GM19035 (cell line): ENCODE measurements at regions not wholly inside any gene's neighbourhood (a gene's known extent, or its start where the extent isn't known, plus 50 kb on each side); places are given as distances from the start of the nearest gene placed in this dataset.
"Not testable (repeated sequence)": the region's sequence is repeated elsewhere in the genome, so short reads cannot be mapped to it uniquely, and the experiment has no call there.

Experiments used
- ATAC-seq: cut with Tn5 transposase; IDR thresholded peaks from one replicate; pipeline ENCODE4 v1.9.1; 2021; ENCODE audit not compliant: unreplicated experiment

- ATAC-seq, result not testable (repeated sequence)
These were observed 542.9 kb upstream of the CHD1 start for GRCh38 chr5:99471726-99472125.

- not testable (repeated sequence) for ATAC-seq
These were observed 542.4 kb upstream of the CHD1 start for GRCh38 chr5:99471178-99471577.

DNA sequence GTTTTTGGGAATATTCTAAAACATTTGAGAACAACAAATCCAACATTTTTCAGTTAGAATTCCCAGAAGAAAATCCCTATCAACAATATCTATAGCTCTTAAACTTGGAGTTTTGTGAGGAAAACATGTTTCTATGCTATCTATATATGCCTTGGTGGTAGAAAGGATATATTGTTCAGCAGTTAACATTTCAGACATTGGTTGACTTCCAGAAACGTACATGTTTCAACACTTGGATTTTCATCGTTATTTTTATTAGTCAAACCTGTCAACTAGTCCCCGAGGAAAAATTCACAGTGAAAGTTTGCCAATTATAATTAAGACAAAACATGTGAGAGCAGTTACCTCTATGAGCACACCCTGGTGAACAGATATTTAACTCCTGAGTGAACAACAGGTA, 541.8 kb upstream of the CHD1 start:
- ATAC-seq, result not testable (repeated sequence)

GRCh38 chr5:99460701-99461100, 531.9 kb upstream of the CHD1 start:
- ATAC-seq, result no peak

- ATAC-seq, result no peak
These were observed 524.4 kb upstream of the CHD1 start for GRCh38 chr5:99453196-99453595.

GRCh38 chr5:99449786-99450185, 521.0 kb upstream of the CHD1 start:
- no peak for ATAC-seq

DNA sequence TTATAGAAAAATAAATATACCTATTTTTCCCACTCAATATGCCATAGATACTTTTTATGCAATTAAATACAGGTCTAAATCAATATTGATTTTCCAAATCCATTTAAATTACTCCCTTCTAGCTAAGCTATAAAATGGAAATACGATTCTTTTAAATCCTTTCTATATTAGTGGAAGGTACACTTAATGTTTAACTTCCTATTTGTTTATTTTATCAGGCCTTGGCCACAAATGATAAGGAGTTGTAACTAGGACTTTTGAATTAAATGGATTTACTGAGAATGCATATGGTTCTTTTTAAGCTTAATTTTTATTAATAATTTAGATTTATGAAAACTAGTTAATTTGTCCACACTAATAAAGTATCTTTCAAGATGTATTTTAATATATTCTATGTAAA, 517.0 kb upstream of the CHD1 start:
- no peak for ATAC-seq

DNA sequence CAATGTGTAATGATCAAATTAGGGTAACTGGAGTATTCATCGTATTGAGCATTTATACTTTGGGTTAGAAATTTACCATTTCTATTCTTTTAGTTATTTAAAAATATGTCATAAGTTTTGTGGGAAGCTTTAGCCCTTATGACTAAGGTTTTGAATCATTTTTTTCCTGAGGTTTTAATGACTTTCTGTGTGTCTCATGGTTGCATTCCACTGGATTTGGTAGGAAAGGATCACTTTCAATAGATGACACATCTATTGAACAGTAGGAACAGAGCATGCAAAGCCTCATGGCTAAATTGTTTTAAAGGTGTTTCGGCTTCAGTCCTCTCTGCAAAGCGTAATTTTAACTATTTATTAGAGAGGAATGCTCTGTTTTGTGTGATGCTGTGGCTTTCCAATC, 512.4 kb upstream of the CHD1 start:
- no peak for ATAC-seq

GRCh38 chr5:99438619-99439018, 509.8 kb upstream of the CHD1 start:
- no peak for ATAC-seq

GRCh38 chr5:99437986-99438385, 509.2 kb upstream of the CHD1 start:
- no peak for ATAC-seq

DNA sequence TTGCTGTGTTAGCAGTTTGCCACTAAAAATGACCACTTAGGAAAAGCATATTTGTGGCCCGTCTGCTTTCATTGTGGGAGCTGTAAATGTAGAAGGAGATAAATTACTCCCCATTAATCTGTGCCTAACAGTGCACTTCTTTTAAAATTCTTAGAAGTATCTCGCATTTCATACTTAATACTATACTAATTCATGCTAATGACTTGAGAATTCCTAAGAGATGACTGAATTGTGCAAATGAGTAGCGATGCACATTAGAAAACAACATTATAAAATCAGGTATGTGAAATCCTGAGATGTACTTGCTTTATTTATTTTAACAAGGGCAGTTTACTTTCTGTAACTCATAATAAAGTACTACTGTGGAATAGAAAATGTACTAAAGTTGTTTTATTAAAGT, 494.6 kb upstream of the CHD1 start:
- ATAC-seq, result not testable (repeated sequence)

DNA sequence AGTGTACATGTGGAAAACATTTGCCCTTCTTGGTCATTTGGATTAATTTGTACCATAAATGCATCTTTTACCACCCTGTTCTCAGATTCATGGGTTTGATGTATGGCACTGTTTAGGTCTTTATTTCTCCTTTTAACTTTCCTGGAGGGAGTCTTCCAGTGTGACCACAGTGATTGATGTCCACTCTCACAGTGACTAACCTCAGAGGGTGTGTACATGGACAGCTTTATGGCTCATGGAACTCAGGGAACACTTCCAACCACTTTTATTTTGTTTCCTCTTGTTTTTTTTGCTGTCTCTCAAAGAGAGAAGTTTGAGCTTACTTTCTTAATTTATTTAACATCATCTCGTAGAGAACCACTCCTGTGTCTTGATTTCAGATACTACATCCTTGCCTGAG, 489.8 kb upstream of the CHD1 start:
- not testable (repeated sequence) for ATAC-seq

DNA sequence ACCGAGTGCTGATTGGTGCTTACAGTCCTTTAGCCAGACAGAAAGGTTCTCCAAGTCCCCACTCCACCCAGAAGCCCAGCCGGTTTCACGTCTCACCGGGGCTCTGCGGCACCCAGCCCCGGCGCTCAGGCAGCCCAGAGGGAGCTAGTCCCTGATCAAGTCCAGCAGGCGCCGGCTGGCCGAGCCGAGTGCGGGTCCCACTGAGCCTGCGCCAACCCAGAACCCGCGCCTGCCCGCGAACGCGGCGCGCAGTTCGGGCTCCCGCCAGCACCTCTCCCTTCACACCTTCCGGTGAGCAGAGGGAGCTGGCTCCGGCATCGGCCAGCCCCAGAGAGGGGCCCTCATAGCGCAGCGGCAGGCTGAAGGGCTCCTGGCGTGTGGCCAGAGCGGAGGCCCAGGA, 481.6 kb upstream of the CHD1 start:
- not testable (repeated sequence) for ATAC-seq

DNA sequence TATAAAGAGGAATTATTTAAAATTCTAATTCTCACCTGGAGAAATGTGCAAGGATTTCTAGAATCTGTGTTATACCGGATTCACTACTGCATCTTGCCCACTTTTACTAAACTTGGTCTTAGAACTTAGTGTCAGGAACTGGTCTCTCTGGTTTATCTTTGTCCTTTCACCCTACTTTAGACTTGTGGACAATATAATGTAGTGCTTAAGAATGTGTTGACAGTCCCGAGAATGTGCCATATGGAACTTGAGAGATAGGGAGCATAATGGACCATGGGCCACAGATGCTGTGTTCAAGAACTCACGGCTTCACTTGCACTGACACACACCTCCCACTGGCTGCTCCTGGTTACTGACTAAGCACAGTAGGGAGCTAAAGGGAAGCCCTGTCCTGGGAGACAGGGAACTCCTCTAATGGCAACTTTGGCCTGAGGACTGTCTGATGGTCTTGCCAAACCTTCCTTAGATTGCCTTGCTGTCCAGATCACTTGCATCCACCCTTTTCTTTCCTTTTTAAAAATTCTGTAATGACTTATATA, 476.0 kb upstream of the CHD1 start:
- not testable (repeated sequence) for ATAC-seq

- ATAC-seq, result not testable (repeated sequence)
These were observed 471.8 kb upstream of the CHD1 start for GRCh38 chr5:99400571-99400970.

GRCh38 chr5:99398976-99399375, 470.2 kb upstream of the CHD1 start:
- no peak for ATAC-seq

DNA sequence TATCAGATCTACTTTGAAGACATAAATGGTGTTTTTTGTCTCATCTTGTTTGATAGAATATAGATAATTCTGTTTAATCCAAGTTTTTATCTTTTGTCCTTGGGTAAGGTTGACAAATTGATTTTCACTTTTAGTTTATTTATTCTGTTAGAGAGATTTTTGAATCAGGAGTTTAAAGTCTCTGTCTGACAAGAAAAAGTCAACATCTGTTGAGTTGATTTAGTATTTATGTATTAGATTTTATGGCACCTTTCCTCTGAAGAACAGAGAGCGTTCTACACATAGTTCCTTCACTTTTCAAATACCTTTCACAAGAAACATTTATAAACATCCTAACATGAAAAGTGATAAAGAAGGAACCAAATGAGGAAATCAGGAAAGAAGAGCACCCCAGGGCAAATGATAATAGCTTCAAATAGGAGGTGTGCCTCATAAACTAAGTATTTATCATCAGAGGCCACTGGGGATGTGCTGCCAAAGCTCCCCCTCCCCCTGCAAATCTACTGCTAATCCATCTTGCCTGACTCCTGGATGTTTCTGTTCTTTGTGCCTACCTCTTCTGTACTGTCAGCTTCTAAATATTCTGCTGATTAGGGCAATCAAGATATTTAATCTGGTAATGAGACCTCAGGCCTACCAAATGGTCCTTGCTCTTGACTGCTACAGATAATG, 457.7 kb upstream of the CHD1 start:
- ATAC-seq, result no peak

DNA sequence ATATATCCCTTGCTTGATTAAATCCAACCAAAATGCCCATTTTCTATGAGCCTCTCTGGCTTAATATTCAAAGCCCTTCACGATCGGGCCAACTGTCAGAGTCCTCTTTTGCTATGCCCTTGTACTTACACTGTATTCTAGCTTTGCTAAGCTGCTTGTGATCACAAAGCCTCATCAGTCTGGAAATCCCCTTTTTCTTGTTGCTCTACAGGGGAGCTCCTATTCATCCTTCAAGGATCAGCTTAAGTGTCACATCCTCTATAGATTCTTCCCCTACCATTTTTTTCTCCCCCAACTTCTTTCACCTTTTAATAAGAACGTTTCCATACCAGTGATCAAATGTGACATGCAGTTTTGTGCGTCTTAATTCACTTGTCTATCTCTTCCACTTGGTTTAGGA, 450.4 kb upstream of the CHD1 start:
- ATAC-seq, result no peak

- ATAC-seq, result no peak
These were observed 449.6 kb upstream of the CHD1 start for GRCh38 chr5:99378443-99378842.

DNA sequence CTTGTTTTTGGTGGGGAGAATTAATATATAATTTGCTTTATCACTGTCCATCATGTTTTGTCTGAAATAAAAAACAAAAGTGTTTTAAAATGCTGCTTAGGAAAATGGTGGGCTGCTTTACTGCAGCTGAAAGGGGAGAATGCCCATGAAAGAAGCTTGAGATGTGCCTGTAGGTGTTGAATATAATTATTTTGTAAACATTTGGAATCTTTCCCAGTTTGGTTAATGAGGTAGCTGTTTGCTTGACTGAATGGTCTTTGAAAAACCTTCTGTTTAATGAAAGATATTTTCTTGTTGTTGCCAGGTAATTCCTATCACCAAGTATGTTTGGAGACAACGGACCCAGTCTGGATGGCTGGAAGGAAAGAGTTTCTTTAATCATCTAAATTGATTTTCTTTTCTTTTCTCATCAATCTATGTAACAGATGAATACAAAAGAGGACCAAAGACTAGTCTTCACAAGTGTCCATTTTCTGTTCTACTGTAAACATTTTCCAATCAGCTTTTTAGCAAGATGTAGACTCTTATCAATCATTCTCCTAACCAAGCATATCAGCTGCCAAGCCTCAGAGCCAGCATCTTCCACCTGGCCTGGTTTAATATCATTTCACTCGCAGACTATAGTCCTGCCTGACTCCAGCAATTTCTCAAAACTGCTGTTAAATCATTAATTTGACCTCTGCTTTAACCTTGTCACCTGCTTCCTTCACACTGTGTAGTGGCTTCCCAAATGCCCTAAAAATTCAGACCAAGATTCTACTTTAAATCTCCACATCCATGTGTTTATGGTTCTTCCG, 441.2 kb upstream of the CHD1 start:
- ATAC-seq, result no peak

DNA sequence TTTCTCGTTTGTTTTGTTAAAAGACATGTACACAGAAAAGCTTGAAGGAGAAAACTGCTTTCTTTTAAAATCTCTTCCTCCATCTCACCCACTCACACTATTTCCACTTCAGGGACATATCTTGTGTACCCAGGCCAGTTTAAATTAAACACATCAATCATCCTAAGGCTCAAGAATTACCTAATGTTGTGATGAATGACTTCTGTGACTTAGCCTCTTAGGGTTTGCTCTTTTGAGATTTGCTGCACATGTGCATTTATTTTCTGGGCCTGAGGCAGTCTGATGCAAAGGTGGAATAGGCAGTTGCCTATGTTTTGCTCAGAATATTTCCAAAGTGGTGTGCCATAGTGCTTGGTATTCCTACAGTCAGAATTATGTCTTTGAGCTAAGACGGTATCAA, 439.9 kb upstream of the CHD1 start:
- ATAC-seq, result no peak

GRCh38 chr5:99355881-99356280, 427.1 kb upstream of the CHD1 start:
- ATAC-seq, result no peak
